Kidney epithelial cell (primary cell): ENCODE measurements at regions not wholly inside any gene's neighbourhood (a gene's known extent, or its start where the extent isn't known, plus 50 kb on each side); places are given as distances from the start of the nearest gene placed in this dataset.
"Not testable (repeated sequence)": the region's sequence is repeated elsewhere in the genome, so short reads cannot be mapped to it uniquely, and the experiment has no call there.

Experiments
- DNase-seq: peaks from one replicate; pipeline ENCODE4 v3.0.0-alpha.2; 2010; ENCODE audit warnings: low read depth
- H3K27me3 ChIP-seq: 2 replicates; pipeline ENCODE4 v1.6.0; 2011; ENCODE audit warnings: low read length; ENCODE audit not compliant: control insufficient read depth, insufficient read depth
- H3K36me3 ChIP-seq: 2 replicates; pipeline ENCODE4 v1.5.1; 2011; ENCODE audit warnings: low read length; ENCODE audit not compliant: control insufficient read depth, insufficient read depth
- H3K4me3 ChIP-seq: 2 replicates; pipeline ENCODE4 v1.5.1; 2011; ENCODE audit warnings: low read depth, mild to moderate bottlenecking, control low read depth, low read length
- TF ChIP-seq, protein P1 (sequence below): IDR thresholded peaks from 2 replicates; pipeline ENCODE4 v1.5.1; 2011; ENCODE audit warnings: mild to moderate bottlenecking, moderate library complexity, low read length, control low read depth, inconsistent platforms; ENCODE audit not compliant: insufficient read depth, poor library complexity, severe bottlenecking

DNA sequence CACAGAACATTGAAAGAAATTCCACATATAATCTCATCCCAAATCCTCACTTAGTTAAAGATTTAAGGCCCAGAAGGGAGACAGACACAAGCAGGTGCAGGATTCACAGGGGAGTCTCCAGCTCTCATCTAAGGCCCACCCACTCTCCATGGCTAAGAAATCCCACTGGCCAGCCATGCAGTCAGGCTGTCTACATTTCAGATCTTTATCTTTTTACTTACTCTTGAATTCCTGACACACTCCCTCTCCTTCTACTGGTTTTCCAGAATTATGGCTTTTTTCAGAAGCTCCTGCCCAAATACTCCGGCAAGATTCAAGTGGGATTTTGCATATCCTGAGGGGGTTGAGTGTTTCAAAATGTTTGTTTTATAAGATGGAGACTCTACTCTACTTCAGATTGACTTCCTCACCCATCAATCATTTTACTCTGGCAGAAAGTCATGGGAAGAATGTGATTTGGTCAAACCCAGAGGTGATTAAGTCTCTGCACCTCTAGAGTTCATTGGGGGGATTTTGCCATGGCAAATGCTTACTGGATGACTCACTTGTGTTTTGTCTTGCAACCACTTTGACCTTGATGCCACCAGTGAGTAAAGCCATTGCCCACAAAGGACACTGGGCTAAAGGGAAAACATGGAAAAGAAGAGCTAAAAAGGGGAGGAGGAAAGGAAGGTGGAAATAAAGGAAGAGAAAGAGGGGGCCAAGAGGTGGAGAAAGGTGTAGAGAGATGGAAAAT lies 688.8 kb upstream of the SALL1 start:
- TF ChIP-seq, protein P1, sequence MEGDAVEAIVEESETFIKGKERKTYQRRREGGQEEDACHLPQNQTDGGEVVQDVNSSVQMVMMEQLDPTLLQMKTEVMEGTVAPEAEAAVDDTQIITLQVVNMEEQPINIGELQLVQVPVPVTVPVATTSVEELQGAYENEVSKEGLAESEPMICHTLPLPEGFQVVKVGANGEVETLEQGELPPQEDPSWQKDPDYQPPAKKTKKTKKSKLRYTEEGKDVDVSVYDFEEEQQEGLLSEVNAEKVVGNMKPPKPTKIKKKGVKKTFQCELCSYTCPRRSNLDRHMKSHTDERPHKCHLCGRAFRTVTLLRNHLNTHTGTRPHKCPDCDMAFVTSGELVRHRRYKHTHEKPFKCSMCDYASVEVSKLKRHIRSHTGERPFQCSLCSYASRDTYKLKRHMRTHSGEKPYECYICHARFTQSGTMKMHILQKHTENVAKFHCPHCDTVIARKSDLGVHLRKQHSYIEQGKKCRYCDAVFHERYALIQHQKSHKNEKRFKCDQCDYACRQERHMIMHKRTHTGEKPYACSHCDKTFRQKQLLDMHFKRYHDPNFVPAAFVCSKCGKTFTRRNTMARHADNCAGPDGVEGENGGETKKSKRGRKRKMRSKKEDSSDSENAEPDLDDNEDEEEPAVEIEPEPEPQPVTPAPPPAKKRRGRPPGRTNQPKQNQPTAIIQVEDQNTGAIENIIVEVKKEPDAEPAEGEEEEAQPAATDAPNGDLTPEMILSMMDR = no peak
- no peak overlapping the region for H3K4me3 ChIP-seq
- DNase-seq = peak; percentile 87
- H3K36me3 ChIP-seq = no peaks in the 10 kb centered on the region
- H3K27me3 ChIP-seq = no peaks in the 10 kb centered on the region

DNA sequence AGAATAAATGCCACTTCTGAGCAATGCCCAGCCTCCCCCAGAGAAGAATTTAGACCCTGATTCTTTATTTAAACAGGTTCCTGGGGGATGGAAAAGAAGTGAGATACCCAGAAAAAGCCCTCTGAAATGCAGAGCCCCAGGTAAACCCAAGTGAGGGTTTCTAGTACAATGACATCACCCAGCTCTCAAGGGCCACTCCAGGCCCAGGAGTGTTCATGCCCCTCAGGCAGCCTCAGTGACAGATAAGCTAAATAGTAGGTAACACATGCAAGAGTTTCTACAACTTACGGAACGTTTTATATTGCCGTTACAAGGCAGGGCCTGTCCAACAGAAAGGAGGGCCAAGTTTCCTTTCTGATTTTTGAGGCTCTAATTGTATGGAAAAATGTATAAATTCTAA lies 683.7 kb upstream of the SALL1 start:
- no peak for DNase-seq
- TF ChIP-seq, protein P1 = no peak
- H3K27me3 ChIP-seq = no peaks in the 10 kb centered on the region
- H3K36me3 ChIP-seq = no peaks in the 10 kb centered on the region
- no peak overlapping the region for H3K4me3 ChIP-seq

DNA sequence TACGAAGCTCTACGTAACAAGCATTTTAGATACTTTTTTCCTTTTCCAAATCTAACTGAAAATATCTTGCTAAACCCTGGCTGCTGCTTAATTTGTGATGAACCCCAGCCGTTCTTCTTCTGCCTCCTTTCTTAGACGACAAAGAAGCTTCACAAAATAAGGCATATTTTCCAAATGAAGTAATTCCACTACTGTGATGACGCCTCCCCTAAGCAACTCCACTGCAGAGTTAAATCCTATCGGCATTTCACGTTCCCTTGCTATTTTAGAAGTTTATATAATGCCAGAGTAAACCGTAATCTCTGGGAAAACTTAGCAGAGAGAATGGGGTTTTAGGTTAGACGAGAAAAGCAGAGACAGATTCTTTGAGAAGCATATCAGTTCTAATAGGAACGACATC lies 683.1 kb upstream of the SALL1 start:
- DNase-seq = no peak
- Histone ChIP-seq H3K27me3 (no peaks in the 10 kb centered on the region), H3K4me3 (no peak overlapping the region), H3K36me3 (no peaks in the 10 kb centered on the region)
- TF ChIP-seq, protein P1 = no peak

DNA sequence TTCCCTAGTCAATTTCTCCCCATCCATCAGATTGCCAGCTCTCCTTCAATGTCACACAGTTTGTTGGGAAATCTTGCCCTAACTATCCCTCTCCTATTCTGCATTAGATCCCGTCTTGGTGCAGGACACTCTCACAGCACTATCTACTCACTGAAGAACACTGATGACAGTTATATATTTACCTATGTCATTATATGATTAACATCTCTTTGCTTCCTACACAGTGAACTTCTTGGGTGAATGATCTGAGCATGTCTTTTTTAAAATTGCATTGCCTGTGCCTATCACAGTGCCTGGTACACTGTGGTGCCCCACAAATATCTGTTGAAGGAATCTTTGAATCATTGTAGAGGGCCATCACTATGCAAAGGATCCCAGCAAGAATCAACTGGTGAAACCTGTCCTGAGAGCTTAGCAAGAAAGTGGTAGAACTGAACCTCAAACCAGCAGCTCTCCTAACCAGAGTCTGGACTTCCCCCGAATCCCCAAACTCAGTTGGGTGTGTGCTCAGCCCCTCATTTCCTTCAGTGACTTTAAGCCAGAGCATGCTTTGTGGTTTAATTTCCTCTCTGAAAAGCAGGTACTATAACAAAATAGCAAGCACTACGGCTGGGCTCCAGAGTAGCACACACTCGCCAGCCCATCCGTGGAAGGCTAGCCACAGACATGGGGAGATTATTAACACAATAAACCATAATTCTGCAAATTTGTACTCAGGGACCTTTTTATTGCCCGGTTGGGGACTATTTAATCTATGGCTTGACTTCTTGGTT lies 680.7 kb upstream of the SALL1 start:
- DNase-seq = no peak
- Histone ChIP-seq H3K27me3 (no peaks in the 10 kb centered on the region), H3K36me3 (no peaks in the 10 kb centered on the region), H3K4me3 (no peak overlapping the region)
- TF ChIP-seq, protein P1 = no peak

DNA sequence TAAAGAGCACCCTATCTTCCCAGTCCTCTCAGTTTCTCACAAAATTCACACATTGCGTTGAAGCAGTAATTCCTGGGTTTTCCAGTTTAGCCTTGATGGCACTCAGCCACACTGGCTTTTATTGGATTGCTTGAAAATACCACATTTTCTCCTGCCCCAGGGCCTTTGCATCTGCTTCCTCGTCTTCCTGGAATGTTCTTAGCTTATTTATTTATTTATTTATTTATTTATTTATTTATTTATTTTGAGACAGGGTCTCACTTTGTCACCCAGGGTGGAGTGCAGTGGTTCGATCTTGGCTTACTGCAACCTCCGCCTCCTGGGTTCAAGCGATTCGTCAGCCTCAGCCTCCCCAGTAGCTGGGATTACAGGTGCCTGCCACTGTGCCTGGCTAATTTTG lies 680.0 kb upstream of the SALL1 start:
- DNase-seq, H3K36me3 ChIP-seq, H3K27me3 ChIP-seq, H3K4me3 ChIP-seq: not testable (repeated sequence)

DNA sequence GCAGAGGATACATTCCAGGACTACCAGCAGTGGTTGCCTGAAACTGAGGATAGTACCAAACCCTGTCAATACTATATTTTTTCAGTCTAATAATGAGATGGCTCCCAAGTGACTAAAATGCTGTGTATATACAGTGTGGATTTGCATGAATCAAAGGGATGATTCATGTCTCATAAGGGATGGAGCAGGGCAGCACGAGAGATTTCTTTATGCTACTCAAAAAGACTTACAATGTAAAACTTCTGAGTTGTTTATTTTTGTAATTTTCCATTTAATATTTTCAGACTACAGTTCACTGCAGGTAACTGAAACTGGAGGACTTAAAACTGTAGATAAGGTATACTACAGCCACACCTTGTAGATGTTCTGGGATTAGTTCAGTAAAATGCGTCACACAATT lies 674.7 kb upstream of the SALL1 start:
- no peaks in the 10 kb centered on the region for H3K27me3 ChIP-seq
- TF ChIP-seq, protein P1 = no peak
- no peak for DNase-seq
- no peak overlapping the region for H3K4me3 ChIP-seq
- no peaks in the 10 kb centered on the region for H3K36me3 ChIP-seq
